HepG2 (cell line): ENCODE measurements at regions not wholly inside any gene's neighbourhood (a gene's known extent, or its start where the extent isn't known, plus 50 kb on each side); places are given as distances from the start of the nearest gene placed in this dataset.

ENCODE experiments used
- CHCHD3 ChIP-seq: sonication (generic); formaldehyde crosslinking; IDR thresholded peaks from 2 replicates; pipeline ENCODE4 v1.8.0; 2022; ENCODE audit warnings: mild to moderate bottlenecking, missing genetic modification reagents, moderate library complexity
- LCORL ChIP-seq, 2 experiments: fragments of 450-650 bp in 1 of 2; sonication (generic) in 1 of 2; formaldehyde crosslinking in 1 of 2; IDR thresholded peaks; 2 replicates each; pipeline versions ENCODE4 v1.5.0 to v1.6.1; 2017 to 2020; ENCODE audit warnings: antibody characterized with exemption in 1 of 2, missing genetic modification reagents in 1 of 2
- TP53 ChIP-seq: sonication (generic); formaldehyde crosslinking; conservative IDR thresholded peaks from 2 replicates; pipeline ENCODE4 v1.4.0; 2020; ENCODE audit warnings: missing genetic modification reagents
- ZNF17 ChIP-seq: sonication (generic); formaldehyde crosslinking; IDR thresholded peaks from 2 replicates; pipeline ENCODE4 v1.5.0; 2020; ENCODE audit warnings: mild to moderate bottlenecking, missing genetic modification reagents
- TF ChIP-seq, protein P1 (sequence below): sonication (generic); formaldehyde crosslinking; IDR thresholded peaks from 2 replicates; pipeline ENCODE4 v1.5.0; 2020; ENCODE audit warnings: mild to moderate bottlenecking, missing genetic modification reagents, moderate library complexity

DNA sequence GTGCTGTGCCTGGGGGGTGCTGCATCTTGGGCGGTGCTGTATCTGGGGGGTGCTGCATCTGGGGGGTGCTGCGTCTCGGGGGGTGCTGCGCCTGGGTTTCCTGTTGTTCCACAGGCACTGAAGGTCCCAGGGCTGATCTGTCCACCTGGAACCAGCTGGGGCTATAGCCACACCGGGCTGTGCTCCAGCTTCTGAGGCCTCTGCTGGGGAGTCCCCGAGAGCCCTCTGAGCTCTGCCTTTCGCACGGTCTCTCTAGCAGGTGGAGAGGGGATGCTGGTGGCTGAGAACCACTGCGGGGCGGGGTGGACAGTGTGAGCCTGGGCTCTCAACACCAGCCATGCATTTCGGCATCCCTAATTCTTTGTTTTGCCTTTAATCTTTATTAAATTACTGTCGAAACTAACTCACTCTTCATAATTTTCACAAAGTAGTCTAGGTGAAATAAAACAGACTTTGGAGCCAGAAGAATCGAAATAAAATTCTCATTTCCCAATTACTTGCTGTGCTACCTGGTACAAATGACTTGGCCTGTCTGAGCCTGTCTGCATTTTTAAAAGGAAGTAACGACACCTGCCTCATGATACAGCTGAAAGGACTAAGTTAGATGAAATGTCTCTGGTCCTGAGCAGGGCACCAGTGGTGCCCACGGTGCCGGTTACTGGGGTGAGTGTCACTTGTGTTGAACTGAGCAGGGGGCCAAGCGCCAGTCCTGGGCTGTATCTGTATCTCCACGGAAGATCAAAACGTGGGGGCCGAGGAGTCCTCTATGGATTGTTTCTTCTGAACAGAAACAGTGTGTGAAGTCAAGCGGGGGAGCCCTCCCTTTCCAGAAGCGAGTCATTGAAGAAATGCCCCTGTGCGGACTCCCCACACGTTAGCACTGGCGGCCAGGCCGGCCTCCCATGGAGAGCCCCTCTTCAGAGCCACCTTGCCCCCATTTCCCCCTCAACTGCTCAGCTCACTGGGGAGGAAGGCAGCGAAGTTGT is 142.0 kb downstream of the ASB1 start:
- TF ChIP-seq TP53 (no peak), LCORL (IDR thresholded peaks at IDR 0.05) (no peak), LCORL (CRISPR knock-in tag; IDR thresholded peaks at IDR 0.05) (no peak), CHCHD3 (CRISPR knock-in tag) (no peak), ZNF17 (CRISPR knock-in tag) (no peak)
- TF ChIP-seq, protein P1, sequence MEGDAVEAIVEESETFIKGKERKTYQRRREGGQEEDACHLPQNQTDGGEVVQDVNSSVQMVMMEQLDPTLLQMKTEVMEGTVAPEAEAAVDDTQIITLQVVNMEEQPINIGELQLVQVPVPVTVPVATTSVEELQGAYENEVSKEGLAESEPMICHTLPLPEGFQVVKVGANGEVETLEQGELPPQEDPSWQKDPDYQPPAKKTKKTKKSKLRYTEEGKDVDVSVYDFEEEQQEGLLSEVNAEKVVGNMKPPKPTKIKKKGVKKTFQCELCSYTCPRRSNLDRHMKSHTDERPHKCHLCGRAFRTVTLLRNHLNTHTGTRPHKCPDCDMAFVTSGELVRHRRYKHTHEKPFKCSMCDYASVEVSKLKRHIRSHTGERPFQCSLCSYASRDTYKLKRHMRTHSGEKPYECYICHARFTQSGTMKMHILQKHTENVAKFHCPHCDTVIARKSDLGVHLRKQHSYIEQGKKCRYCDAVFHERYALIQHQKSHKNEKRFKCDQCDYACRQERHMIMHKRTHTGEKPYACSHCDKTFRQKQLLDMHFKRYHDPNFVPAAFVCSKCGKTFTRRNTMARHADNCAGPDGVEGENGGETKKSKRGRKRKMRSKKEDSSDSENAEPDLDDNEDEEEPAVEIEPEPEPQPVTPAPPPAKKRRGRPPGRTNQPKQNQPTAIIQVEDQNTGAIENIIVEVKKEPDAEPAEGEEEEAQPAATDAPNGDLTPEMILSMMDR (CRISPR knock-in tag): no peak
